Liver (tissue), 7 donors: ENCODE measurements at regions not wholly inside any gene's neighbourhood (a gene's known extent, or its start where the extent isn't known, plus 50 kb on each side); places are given as distances from the start of the nearest gene placed in this dataset.

Source experiments
- DNase-seq: peaks from one replicate; pipeline ENCODE4 v3.0.0-alpha.2; 2017; ENCODE audit warnings: low spot score
- H3K27ac ChIP-seq, 2 donors: one replicate each; pipeline ENCODE4 v1.7.0; 2013; ENCODE audit warnings: inconsistent platforms in 2 of 2, low read length in 2 of 2, control low read depth in 1 of 2, low read depth in 1 of 2, mild to moderate bottlenecking in 1 of 2
- H3K27me3 ChIP-seq, 4 donors: one replicate each; pipeline versions ENCODE4 v1.6.1 to v1.7.0; 2013; ENCODE audit warnings: low read length in 3 of 4, inconsistent platforms in 1 of 4, mild to moderate bottlenecking in 1 of 4, moderate library complexity in 1 of 4; ENCODE audit not compliant: control insufficient read depth in 4 of 4, insufficient read depth in 4 of 4
- H3K36me3 ChIP-seq, 4 donors: one replicate each; pipeline versions ENCODE4 v1.6.1 to v1.7.0; 2013; ENCODE audit warnings: low read length in 3 of 4, mild to moderate bottlenecking in 3 of 4, low read depth in 1 of 4, moderate library complexity in 1 of 4; ENCODE audit not compliant: control insufficient read depth in 4 of 4, insufficient read depth in 3 of 4
- H3K4me1 ChIP-seq, 4 donors: one replicate each; pipeline versions ENCODE4 v1.6.1 to v1.7.0; 2013; ENCODE audit warnings: low read length in 3 of 4, mild to moderate bottlenecking in 3 of 4, moderate library complexity in 1 of 4; ENCODE audit not compliant: control insufficient read depth in 4 of 4, insufficient read depth in 4 of 4
- H3K4me3 ChIP-seq, 3 donors: one replicate each; pipeline versions ENCODE4 v1.6.1 to v1.7.0; 2013; ENCODE audit warnings: low read length in 3 of 3, control low read depth in 1 of 3, low read depth in 1 of 3, mild to moderate bottlenecking in 1 of 3
- H3K9ac ChIP-seq, 2 donors: one replicate each; pipeline ENCODE4 v1.7.0; 2013; ENCODE audit warnings: low read length in 2 of 2, mild to moderate bottlenecking in 2 of 2, moderate library complexity in 2 of 2, control low read depth in 1 of 2, low read depth in 1 of 2
- H3K9me3 ChIP-seq, 4 donors: one replicate each; pipeline versions ENCODE4 v1.6.1 to v1.7.0; 2013; ENCODE audit warnings: low read length in 3 of 4; ENCODE audit not compliant: control insufficient read depth in 4 of 4
- ATF3 ChIP-seq: IDR thresholded peaks from 2 replicates; pipeline ENCODE4 v1.6.1; 2016; ENCODE audit warnings: antibody characterized with exemption
- FOXA1 ChIP-seq: IDR thresholded peaks from 2 replicates; pipeline ENCODE4 v1.6.1; 2016; ENCODE audit warnings: antibody characterized with exemption
- FOXA2 ChIP-seq: IDR thresholded peaks from 2 replicates; pipeline ENCODE4 v1.6.1; 2016; ENCODE audit warnings: antibody characterized with exemption
- HNF4G ChIP-seq: IDR thresholded peaks from 2 replicates; pipeline ENCODE4 v1.6.1; 2016; ENCODE audit warnings: antibody characterized with exemption
- JUND ChIP-seq, 2 donors: IDR thresholded peaks; 2 replicates each; pipeline ENCODE4 v1.6.1; 2016; ENCODE audit warnings: antibody characterized with exemption in 2 of 2
- NR2F2 ChIP-seq: IDR thresholded peaks from 2 replicates; pipeline ENCODE4 v1.6.1; 2016; ENCODE audit warnings: antibody characterized with exemption
- RAD21 ChIP-seq, 2 donors: IDR thresholded peaks; 2 replicates each; pipeline ENCODE4 v1.6.1; 2016; ENCODE audit warnings: antibody characterized with exemption in 2 of 2, mild to moderate bottlenecking in 2 of 2
- REST ChIP-seq: IDR thresholded peaks from 2 replicates; pipeline ENCODE4 v1.6.1; 2016; ENCODE audit warnings: antibody characterized with exemption, mild to moderate bottlenecking
- RXRA ChIP-seq, 2 donors: IDR thresholded peaks; 2 replicates each; pipeline ENCODE4 v1.6.1; 2017 to 2018; ENCODE audit warnings: antibody characterized with exemption in 2 of 2, mild to moderate bottlenecking in 1 of 2
- SP1 ChIP-seq: IDR thresholded peaks from 2 replicates; pipeline ENCODE4 v1.6.1; 2018; ENCODE audit warnings: antibody characterized with exemption, mild to moderate bottlenecking
- TAF1 ChIP-seq: conservative IDR thresholded peaks from 2 replicates; pipeline ENCODE4 v1.6.1; 2016; ENCODE audit warnings: antibody characterized with exemption, mild to moderate bottlenecking
- YY1 ChIP-seq: IDR thresholded peaks from 2 replicates; pipeline ENCODE4 v1.6.1; 2016; ENCODE audit warnings: antibody characterized with exemption, mild to moderate bottlenecking
- ZBTB33 ChIP-seq: IDR thresholded peaks from 2 replicates; pipeline ENCODE4 v1.6.1; 2016; ENCODE audit warnings: antibody characterized with exemption
- WGBS: extraction: QIAGEN DNeasy Blood & Tissue Kit; methylation state at CpG from one replicate; pipeline ENCODE4 v1.1.7; 2013; 5-methylcytosine and 5-hydroxymethylcytosine counted together
- donor health status: healthy.
- donor health status: healthy.
- donor health status: healthy.
- donor health status: healthy.

- TF ChIP-seq REST (no peak), FOXA1 (no peak), RAD21 (IDR thresholded peaks at IDR 0.05) (no peak)
Observed at GRCh38 chr13:109500146-109500773, 286.1 kb downstream of the IRS2 start (continued).

GRCh38 chr13:109497917-109498316, 288.5 kb downstream of the IRS2 start:
- Histone ChIP-seq H3K9ac (no peak overlapping the region), H3K4me3 (no peak overlapping the region), H3K36me3 (no peaks in the 10 kb centered on the region), H3K27ac (no peak overlapping the region), H3K9me3 (no peaks in the 10 kb centered on the region), H3K4me1 (no peaks in the 10 kb centered on the region), H3K27me3 (no peaks in the 10 kb centered on the region)
- DNase-seq, result no peak
- TF ChIP-seq FOXA1 (no peak), NR2F2 (no peak), YY1 (no peak)
- WGBS, result 88% methylated on average over 10 of the region's 10 CpGs

- H3K36me3 ChIP-seq, result no peaks in the 10 kb centered on the region
- H3K4me3 ChIP-seq, result no peak overlapping the region
- H3K27ac ChIP-seq, result no peak overlapping the region
- WGBS, result 90% methylated on average over 7 of the region's 7 CpGs
- no peaks in the 10 kb centered on the region for H3K27me3 ChIP-seq
- TF ChIP-seq SP1 (no peak), FOXA1 (no peak)
- no peak for DNase-seq
- no peak overlapping the region for H3K9ac ChIP-seq
- no peaks in the 10 kb centered on the region for H3K4me1 ChIP-seq
- H3K9me3 ChIP-seq, result no peaks in the 10 kb centered on the region
Observed at GRCh38 chr13:109496216-109496615, 290.2 kb downstream of the IRS2 start.

- TF ChIP-seq ZBTB33, result no peak
- no peak for TF ChIP-seq HNF4G
- TF ChIP-seq NR2F2, result no peak
- no peak for TF ChIP-seq FOXA2
- TF ChIP-seq RXRA (IDR thresholded peaks at IDR 0.05), result no peak
- TF ChIP-seq SP1, result no peak
- TF ChIP-seq YY1, result no peak
- TF ChIP-seq JUND (IDR thresholded peaks at IDR 0.05), result no peak
- no peak for TF ChIP-seq RAD21 (IDR thresholded peaks at IDR 0.05)
- no peak for TF ChIP-seq TAF1
- TF ChIP-seq ATF3, result no peak
- H3K27me3 ChIP-seq, result no peaks in the 10 kb centered on the region
Observed at GRCh38 chr13:109494925-109495369, 291.4 kb downstream of the IRS2 start.

More at GRCh38 chr13:109494925-109495369, 291.4 kb downstream of the IRS2 start:
- H3K4me3 ChIP-seq, result no peak overlapping the region
- WGBS, result 89% methylated on average over 9 of the region's 9 CpGs
- H3K9me3 ChIP-seq, result no peaks in the 10 kb centered on the region
- no peaks in the 10 kb centered on the region for H3K36me3 ChIP-seq
- no peaks in the 10 kb centered on the region for H3K4me1 ChIP-seq
- no peak for DNase-seq
- H3K9ac ChIP-seq, result no peak overlapping the region
- no peak overlapping the region for H3K27ac ChIP-seq
